ENCODE measurements at regions not wholly inside any gene's neighbourhood (a gene's known extent, or its start where the extent isn't known, plus 50 kb on each side); places are given as distances from the start of the nearest gene placed in this dataset.

- no peak for DNase-seq (ENCODE audit: low spot score)
- intact Hi-C loops (cut with DNase I) = no loop called here
These were observed 1067.0 kb downstream of the CDH18 start for GRCh38 chr5:18920966-18921365.

GRCh38 chr5:18932081-18932480 lies 1055.9 kb downstream of the CDH18 start:
- DNase-seq (ENCODE audit: low spot score) = no peak
- intact Hi-C loops (cut with DNase I) = no loop called here

GRCh38 chr5:18944771-18945170 lies 1043.2 kb downstream of the CDH18 start:
- DNase-seq (ENCODE audit: low spot score) = no peak
- intact Hi-C loops (cut with DNase I) = no loop called here

GRCh38 chr5:18954239-18954638 lies 1033.8 kb downstream of the CDH18 start:
- intact Hi-C loops (cut with DNase I) = no loop called here

GRCh38 chr5:18959535-18959934 lies 1028.5 kb downstream of the CDH18 start:
- intact Hi-C loops (cut with DNase I) = no loop called here
- DNase-seq (ENCODE audit: low spot score) = no peak

More at GRCh38 chr5:18954239-18954638, 1033.8 kb downstream of the CDH18 start:
- no peak for DNase-seq (ENCODE audit: low spot score)

GRCh38 chr5:18961234-18961633 lies 1026.8 kb downstream of the CDH18 start:
- intact Hi-C loops (cut with DNase I) = no loop called here
- no peak for DNase-seq (ENCODE audit: low spot score)

GRCh38 chr5:18965893-18966292 lies 1022.1 kb downstream of the CDH18 start:
- no peak for DNase-seq (ENCODE audit: low spot score)
- intact Hi-C loops (cut with DNase I) = no loop called here

GRCh38 chr5:18967637-18968036 lies 1020.4 kb downstream of the CDH18 start:
- DNase-seq (ENCODE audit: low spot score) = no peak
- intact Hi-C loops (cut with DNase I) = no loop called here

GRCh38 chr5:18968966-18969365 lies 1019.0 kb downstream of the CDH18 start:
- intact Hi-C loops (cut with DNase I) = no loop called here
- no peak for DNase-seq (ENCODE audit: low spot score)

- intact Hi-C loops (cut with DNase I) = no loop called here
- no peak for DNase-seq (ENCODE audit: low spot score)
These were observed 1018.0 kb downstream of the CDH18 start for GRCh38 chr5:18970000-18970399.

- intact Hi-C loops (cut with DNase I) = no loop called here
- DNase-seq (ENCODE audit: low spot score) = no peak
These were observed 1015.8 kb downstream of the CDH18 start for GRCh38 chr5:18972177-18972576.

- intact Hi-C loops (cut with DNase I) = no loop called here
- no peak for DNase-seq (ENCODE audit: low spot score)
These were observed 1012.4 kb downstream of the CDH18 start for GRCh38 chr5:18975624-18976023.

GRCh38 chr5:18977880-18978279 lies 1010.1 kb downstream of the CDH18 start:
- DNase-seq (ENCODE audit: low spot score) = no peak
- intact Hi-C loops (cut with DNase I) = no loop called here

- intact Hi-C loops (cut with DNase I) = no loop called here
- no peak for DNase-seq (ENCODE audit: low spot score)
These were observed 1003.4 kb downstream of the CDH18 start for GRCh38 chr5:18984559-18985080.

- intact Hi-C loops (cut with DNase I) = no loop called here
- no peak for DNase-seq (ENCODE audit: low spot score)
These were observed 1002.7 kb downstream of the CDH18 start for GRCh38 chr5:18985171-18985758.

GRCh38 chr5:18987101-18987500 lies 1000.9 kb downstream of the CDH18 start:
- no peak for DNase-seq (ENCODE audit: low spot score)
- intact Hi-C loops (cut with DNase I) = no loop called here

GRCh38 chr5:18990852-18991251 lies 997.1 kb downstream of the CDH18 start:
- intact Hi-C loops (cut with DNase I) = no loop called here

GRCh38 chr5:18992264-18992663 lies 995.7 kb downstream of the CDH18 start:
- no peak for DNase-seq (ENCODE audit: low spot score)
- intact Hi-C loops (cut with DNase I) = no loop called here

More at GRCh38 chr5:18990852-18991251, 997.1 kb downstream of the CDH18 start:
- no peak for DNase-seq (ENCODE audit: low spot score)

GRCh38 chr5:18999478-18999877 lies 988.5 kb downstream of the CDH18 start:
- intact Hi-C loops (cut with DNase I) = no loop called here
- DNase-seq (ENCODE audit: low spot score) = no peak

GRCh38 chr5:19001054-19001453 lies 986.9 kb downstream of the CDH18 start:
- DNase-seq (ENCODE audit: low spot score) = no peak
- intact Hi-C loops (cut with DNase I) = no loop called here

GRCh38 chr5:19001539-19001938 lies 986.5 kb downstream of the CDH18 start:
- no peak for DNase-seq (ENCODE audit: low spot score)
- intact Hi-C loops (cut with DNase I) = no loop called here

GRCh38 chr5:19002111-19002510 lies 985.9 kb downstream of the CDH18 start:
- intact Hi-C loops (cut with DNase I) = no loop called here
- DNase-seq (ENCODE audit: low spot score) = no peak
